Rectal smooth muscle tissue (tissue), 1 donor: ENCODE measurements at regions not wholly inside any gene's neighbourhood (a gene's known extent, or its start where the extent isn't known, plus 50 kb on each side); places are given as distances from the start of the nearest gene placed in this dataset.

Experiments used
- H3K27ac ChIP-seq: one replicate; pipeline ENCODE4 v1.7.0; 2013; ENCODE audit warnings: low read depth, low read length, inconsistent platforms
- H3K27me3 ChIP-seq: one replicate; pipeline ENCODE4 v1.7.0; 2013; ENCODE audit warnings: low read length; ENCODE audit not compliant: control insufficient read depth, insufficient read depth
- H3K36me3 ChIP-seq: one replicate; pipeline ENCODE4 v1.7.0; 2013; ENCODE audit warnings: low read length; ENCODE audit not compliant: control insufficient read depth, insufficient read depth
- H3K4me1 ChIP-seq: one replicate; pipeline ENCODE4 v1.7.0; 2013; ENCODE audit warnings: low read length; ENCODE audit not compliant: control insufficient read depth, insufficient read depth
- H3K4me3 ChIP-seq: one replicate; pipeline ENCODE4 v1.7.0; 2013; ENCODE audit warnings: low read length
- H3K9ac ChIP-seq: one replicate; pipeline ENCODE4 v1.7.0; 2013; ENCODE audit warnings: low read length

GRCh38 chr10:90975096-90975495 is 54.2 kb upstream of the ANKRD1 start:
- Histone ChIP-seq H3K9ac (no peak overlapping the region), H3K4me1 (no peaks in the 10 kb centered on the region), H3K4me3 (no peak overlapping the region), H3K27ac (no peak overlapping the region), H3K27me3 (no peaks in the 10 kb centered on the region), H3K36me3 (no peaks in the 10 kb centered on the region)

DNA sequence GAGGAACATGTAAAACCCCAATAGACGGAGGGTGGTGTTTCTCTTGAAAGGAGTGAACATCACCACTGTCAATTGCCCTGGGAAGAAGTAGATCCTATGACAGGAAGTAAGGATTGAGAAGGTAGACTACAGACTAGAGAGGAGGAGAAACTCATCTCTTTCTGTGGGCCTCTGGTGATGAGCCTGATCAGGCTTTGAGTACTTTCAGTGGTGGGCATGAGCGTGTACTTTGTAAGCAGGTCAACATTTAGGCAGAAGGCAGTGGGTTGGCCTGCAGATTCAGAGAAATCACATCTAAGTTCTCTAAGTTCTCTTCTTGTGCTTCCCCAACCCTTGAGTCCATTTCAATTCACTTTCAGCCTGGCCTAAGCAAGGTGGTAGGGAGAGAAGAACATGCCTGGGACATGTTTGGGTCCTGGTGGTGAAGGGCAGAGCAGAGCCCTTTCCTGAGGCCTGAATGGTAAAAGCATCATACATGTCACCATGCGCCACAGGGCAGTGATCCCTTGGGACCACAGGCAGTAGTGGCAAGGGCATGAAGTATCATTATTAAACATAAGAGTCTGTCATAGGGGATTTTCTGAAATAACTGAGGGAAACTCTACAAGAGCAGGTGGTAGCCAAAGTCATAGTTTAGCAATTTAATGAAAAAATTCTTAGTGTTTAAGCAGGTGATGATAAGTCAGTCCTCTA is 56.4 kb upstream of the ANKRD1 start:
- Histone ChIP-seq H3K4me1 (no peaks in the 10 kb centered on the region), H3K27me3 (no peaks in the 10 kb centered on the region), H3K4me3 (no peak overlapping the region), H3K27ac (no peak overlapping the region), H3K9ac (no peak overlapping the region), H3K36me3 (no peaks in the 10 kb centered on the region)

GRCh38 chr10:90977855-90978486 is 57.1 kb upstream of the ANKRD1 start:
- Histone ChIP-seq H3K27ac (no peak overlapping the region), H3K4me3 (no peak overlapping the region), H3K4me1 (no peaks in the 10 kb centered on the region), H3K27me3 (no peaks in the 10 kb centered on the region), H3K9ac (no peak overlapping the region), H3K36me3 (no peaks in the 10 kb centered on the region)

DNA sequence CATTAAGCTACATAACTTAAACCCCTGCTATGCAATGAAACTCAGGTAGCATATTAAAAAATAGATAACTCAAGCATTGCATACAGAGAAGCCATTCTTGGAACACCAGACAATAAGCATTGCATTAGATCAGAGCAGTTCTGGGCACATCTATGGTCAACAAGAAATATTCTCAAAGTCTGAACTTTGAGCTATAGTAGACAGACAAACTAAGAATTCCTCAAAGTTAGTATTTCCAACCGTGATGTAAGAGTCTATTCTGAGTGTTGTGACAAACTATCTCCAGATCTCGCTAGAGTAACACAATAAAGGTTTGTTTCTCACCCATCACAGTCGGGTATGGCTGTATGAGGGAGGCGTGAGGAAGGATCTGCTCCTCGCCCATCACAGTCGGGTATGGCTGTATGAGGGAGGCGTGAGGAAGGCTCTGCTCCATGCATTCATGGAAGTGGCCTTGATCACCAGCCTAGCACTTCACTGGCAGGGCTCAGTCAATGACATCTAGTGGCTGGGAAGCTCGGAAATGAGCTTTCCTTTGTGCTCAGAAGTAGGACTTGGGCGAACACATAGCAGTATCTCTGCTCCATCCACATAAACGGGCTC is 61.6 kb upstream of the ANKRD1 start:
- Histone ChIP-seq H3K27me3 (no peaks in the 10 kb centered on the region), H3K4me3 (no peak overlapping the region), H3K27ac (no peak overlapping the region), H3K36me3 (no peaks in the 10 kb centered on the region), H3K4me1 (no peaks in the 10 kb centered on the region), H3K9ac (no peak overlapping the region)

GRCh38 chr10:90983914-90984549 is 63.1 kb upstream of the ANKRD1 start:
- H3K4me1 ChIP-seq, result no peaks in the 10 kb centered on the region
- no peaks in the 10 kb centered on the region for H3K36me3 ChIP-seq
- H3K27ac ChIP-seq, result no peak overlapping the region
- H3K4me3 ChIP-seq, result no peak overlapping the region
- no peak overlapping the region for H3K9ac ChIP-seq
- H3K27me3 ChIP-seq, result no peaks in the 10 kb centered on the region

DNA sequence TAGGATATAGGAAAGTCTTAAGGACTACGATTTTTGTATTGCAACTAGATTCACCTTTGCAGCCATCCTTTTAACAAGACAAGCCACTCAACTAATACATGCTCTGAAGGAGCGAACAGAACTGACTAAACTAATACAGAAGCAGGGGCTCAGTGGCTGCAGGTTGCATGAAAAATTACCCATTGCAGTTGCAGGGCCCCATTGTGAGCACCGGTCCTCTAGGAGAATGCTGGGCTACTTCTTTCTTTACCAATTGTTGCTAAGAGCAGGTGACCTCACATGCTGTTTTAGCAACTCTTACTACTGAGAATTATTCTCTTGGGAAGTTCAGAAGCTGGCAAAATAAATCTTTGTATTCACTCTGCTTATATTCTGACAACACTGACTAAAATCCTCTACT is 64.0 kb upstream of the ANKRD1 start:
- Histone ChIP-seq H3K27ac (no peak overlapping the region), H3K27me3 (no peaks in the 10 kb centered on the region), H3K4me3 (no peak overlapping the region), H3K36me3 (no peaks in the 10 kb centered on the region), H3K4me1 (no peaks in the 10 kb centered on the region), H3K9ac (no peak overlapping the region)

DNA sequence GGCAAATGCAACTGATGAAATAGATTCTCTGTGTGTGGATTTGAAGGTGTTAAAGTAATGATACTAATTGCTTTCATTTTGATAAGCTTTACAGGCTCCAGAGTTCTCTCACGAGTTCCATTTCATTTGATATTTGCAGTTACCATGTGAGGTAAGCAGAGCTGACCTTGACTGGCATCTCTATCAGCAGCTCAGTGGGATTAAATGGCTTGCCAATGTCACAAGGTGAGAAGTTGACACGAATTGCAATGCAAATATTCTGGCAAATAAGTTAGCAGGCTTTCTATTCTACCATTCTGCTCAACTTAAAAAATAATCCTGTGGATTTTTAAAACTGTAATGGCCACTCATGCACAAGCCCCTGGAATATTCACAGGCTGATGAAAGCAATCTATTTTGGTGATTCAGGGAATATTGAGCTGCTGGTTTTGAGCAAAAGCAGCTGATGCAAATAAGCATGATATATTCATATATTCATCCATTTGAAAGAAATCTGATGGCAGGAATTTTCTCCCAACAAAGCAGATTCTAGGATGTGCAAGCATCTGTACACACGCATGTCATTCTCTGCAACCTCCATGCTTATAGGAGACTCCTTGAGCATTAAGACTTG is 64.5 kb upstream of the ANKRD1 start:
- no peak overlapping the region for H3K9ac ChIP-seq
- H3K4me1 ChIP-seq, result no peaks in the 10 kb centered on the region
- no peak overlapping the region for H3K4me3 ChIP-seq
- H3K27me3 ChIP-seq, result no peaks in the 10 kb centered on the region
- H3K27ac ChIP-seq, result no peak overlapping the region
- no peaks in the 10 kb centered on the region for H3K36me3 ChIP-seq

GRCh38 chr10:90986136-90986760 is 65.4 kb upstream of the ANKRD1 start:
- Histone ChIP-seq H3K27me3 (no peaks in the 10 kb centered on the region), H3K9ac (no peak overlapping the region), H3K36me3 (no peaks in the 10 kb centered on the region), H3K4me3 (no peak overlapping the region), H3K4me1 (no peaks in the 10 kb centered on the region), H3K27ac (no peak overlapping the region)

DNA sequence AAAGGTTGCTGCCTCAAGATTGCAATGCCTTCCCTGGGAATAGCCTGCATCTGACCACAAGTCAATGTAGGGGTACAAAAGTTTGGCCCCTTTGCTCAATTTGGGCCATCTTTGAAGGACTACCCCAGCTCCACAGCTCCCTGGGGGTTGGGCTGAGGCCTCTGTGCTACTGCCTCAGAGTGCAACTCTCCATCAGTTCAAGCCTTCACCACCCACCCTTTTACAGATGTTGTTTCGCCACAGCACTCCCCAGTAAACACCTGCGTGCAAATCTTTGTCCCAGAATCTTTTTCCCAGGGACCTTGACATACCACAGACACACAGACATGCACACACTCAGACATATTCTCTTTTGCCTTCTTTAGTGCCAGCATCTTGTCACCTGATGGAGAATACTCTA is 66.0 kb upstream of the ANKRD1 start:
- H3K4me1 ChIP-seq, result no peaks in the 10 kb centered on the region
- H3K27me3 ChIP-seq, result no peaks in the 10 kb centered on the region
- H3K27ac ChIP-seq, result no peak overlapping the region
- no peak overlapping the region for H3K9ac ChIP-seq
- no peak overlapping the region for H3K4me3 ChIP-seq
- no peaks in the 10 kb centered on the region for H3K36me3 ChIP-seq

DNA sequence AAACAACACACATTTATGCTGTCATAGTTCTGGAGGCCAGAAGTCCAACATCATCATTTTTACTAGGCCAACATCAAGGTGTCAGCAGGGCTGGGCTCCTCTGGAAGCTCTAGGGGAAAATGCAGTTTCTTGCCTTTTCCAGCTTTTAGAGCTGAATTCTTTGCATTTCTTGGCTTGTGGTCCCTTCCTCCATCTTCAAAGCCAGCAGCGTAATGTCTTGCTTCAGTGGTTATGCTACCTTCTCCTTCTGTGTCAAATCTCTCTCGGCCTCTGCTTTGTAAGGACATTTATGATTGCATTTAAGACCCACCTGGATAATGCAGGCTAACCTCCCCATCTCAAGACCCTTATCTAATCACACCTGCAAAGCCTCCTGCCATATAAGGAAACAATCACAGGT is 66.5 kb upstream of the ANKRD1 start:
- Histone ChIP-seq H3K27me3 (no peaks in the 10 kb centered on the region), H3K4me1 (no peaks in the 10 kb centered on the region), H3K36me3 (no peaks in the 10 kb centered on the region), H3K27ac (no peak overlapping the region), H3K4me3 (no peak overlapping the region), H3K9ac (no peak overlapping the region)

- no peak overlapping the region for H3K27ac ChIP-seq
- no peaks in the 10 kb centered on the region for H3K36me3 ChIP-seq
- no peaks in the 10 kb centered on the region for H3K4me1 ChIP-seq
- no peak overlapping the region for H3K9ac ChIP-seq
- H3K4me3 ChIP-seq, result no peak overlapping the region
- no peaks in the 10 kb centered on the region for H3K27me3 ChIP-seq
Measured at GRCh38 chr10:90988024-90988423, 67.1 kb upstream of the ANKRD1 start.

DNA sequence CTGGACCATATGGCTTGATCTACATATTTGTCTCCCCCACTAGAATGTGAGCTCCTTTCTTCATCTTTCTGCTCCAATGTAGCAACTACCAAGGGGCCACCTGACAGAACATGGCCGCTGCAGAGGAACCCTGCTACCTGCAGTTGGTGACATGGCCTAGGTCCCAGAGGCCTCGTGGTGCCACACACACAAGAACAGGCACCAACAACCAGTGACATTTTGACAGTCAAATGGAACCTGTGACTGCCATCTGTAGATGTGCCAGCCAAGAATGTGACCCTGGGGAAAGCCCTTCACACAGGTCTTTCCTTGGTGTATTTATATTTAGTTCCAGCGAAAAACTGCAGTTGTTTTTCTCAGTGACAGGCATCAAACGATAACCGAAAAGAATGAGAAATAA is 67.9 kb upstream of the ANKRD1 start:
- H3K4me3 ChIP-seq, result no peak overlapping the region
- H3K27ac ChIP-seq, result no peak overlapping the region
- no peaks in the 10 kb centered on the region for H3K27me3 ChIP-seq
- H3K9ac ChIP-seq, result no peak overlapping the region
- H3K4me1 ChIP-seq, result no peaks in the 10 kb centered on the region
- no peaks in the 10 kb centered on the region for H3K36me3 ChIP-seq
